ENCODE measurements at regions not wholly inside any gene's neighbourhood (a gene's known extent, or its start where the extent isn't known, plus 50 kb on each side); places are given as distances from the start of the nearest gene placed in this dataset.

DNA sequence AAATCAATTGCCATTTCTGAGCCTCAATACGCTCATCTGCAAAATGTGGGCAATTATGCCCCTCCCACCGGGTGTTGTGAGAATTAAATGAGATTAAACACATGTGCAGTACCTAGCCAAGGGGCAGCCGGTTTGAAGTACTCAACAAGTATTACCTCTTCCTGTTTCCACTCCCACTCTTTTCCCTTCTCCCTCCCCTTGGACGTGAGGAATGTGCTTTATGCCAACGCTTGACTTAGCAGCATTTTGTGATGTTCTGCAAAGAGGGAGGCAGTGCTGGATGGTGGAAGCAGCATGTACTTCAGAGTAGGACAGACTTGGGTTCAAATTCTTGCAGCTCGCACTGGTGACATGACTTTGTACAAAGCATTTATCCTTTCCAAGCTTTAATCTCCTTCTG is 306.0 kb downstream of the BUD13 start:
- TF ChIP-seq, protein P1, sequence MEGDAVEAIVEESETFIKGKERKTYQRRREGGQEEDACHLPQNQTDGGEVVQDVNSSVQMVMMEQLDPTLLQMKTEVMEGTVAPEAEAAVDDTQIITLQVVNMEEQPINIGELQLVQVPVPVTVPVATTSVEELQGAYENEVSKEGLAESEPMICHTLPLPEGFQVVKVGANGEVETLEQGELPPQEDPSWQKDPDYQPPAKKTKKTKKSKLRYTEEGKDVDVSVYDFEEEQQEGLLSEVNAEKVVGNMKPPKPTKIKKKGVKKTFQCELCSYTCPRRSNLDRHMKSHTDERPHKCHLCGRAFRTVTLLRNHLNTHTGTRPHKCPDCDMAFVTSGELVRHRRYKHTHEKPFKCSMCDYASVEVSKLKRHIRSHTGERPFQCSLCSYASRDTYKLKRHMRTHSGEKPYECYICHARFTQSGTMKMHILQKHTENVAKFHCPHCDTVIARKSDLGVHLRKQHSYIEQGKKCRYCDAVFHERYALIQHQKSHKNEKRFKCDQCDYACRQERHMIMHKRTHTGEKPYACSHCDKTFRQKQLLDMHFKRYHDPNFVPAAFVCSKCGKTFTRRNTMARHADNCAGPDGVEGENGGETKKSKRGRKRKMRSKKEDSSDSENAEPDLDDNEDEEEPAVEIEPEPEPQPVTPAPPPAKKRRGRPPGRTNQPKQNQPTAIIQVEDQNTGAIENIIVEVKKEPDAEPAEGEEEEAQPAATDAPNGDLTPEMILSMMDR (IDR thresholded peaks at IDR 0.05): no peak
- no peak for TF ChIP-seq POLR2A (IDR thresholded peaks at IDR 0.05)

All from esophagus squamous epithelium (tissue), 4 donors.